ENCODE measurements at regions not wholly inside any gene's neighbourhood (a gene's known extent, or its start where the extent isn't known, plus 50 kb on each side); places are given as distances from the start of the nearest gene placed in this dataset.
"Not testable (repeated sequence)": the region's sequence is repeated elsewhere in the genome, so short reads cannot be mapped to it uniquely, and the experiment has no call there.

- H3K27ac ChIP-seq (ENCODE audit: low read depth, low read length): no peak overlapping the region
- no peaks in the 10 kb centered on the region for H3K4me1 ChIP-seq (ENCODE audit: control insufficient read depth in 3 of 3, insufficient read depth in 3 of 3, low read length in 3 of 3)
- no peaks in the 10 kb centered on the region for H3K27me3 ChIP-seq (ENCODE audit: control insufficient read depth in 3 of 3, insufficient read depth in 3 of 3, low read length in 3 of 3)
- no peaks in the 10 kb centered on the region for H3K36me3 ChIP-seq (ENCODE audit: control insufficient read depth in 3 of 3, insufficient read depth in 3 of 3, low read length in 3 of 3)
- no peak overlapping the region for H3K9ac ChIP-seq (ENCODE audit: low read depth in 1 of 3, low read length in 3 of 3)
- no peak overlapping the region for H3K4me3 ChIP-seq (ENCODE audit: low read length in 3 of 3)
- no peaks in the 10 kb centered on the region for H3K9me3 ChIP-seq (ENCODE audit: control insufficient read depth in 3 of 3, low read length in 3 of 3)
Observed at GRCh38 chr2:78245394-78246135, 723.4 kb upstream of the LRRTM4 start.

DNA sequence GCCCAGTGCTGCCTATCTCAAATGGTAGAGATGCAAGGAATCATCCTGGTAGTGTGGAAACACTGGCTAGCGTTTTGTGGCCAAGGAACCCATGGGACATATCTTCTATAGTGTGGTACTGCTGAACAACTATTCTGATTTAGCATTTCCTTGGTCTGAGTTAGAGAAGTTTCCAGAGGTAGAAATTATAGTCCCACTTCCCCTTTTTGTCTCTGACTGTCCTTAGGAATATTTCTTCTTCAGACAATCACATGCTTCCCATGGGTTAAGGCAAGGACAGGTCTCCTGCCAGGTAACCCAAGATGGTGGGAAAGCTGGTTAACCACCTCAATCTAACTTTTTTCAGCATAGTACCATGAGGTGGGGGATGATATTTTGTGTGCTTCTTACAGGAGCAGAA, 729.5 kb upstream of the LRRTM4 start:
- no peaks in the 10 kb centered on the region for H3K4me1 ChIP-seq (ENCODE audit: control insufficient read depth in 3 of 3, insufficient read depth in 3 of 3, low read length in 3 of 3)
- H3K36me3 ChIP-seq (ENCODE audit: control insufficient read depth in 3 of 3, insufficient read depth in 3 of 3, low read length in 3 of 3): no peaks in the 10 kb centered on the region
- H3K4me3 ChIP-seq (ENCODE audit: low read length in 3 of 3): no peak overlapping the region
- no peak overlapping the region for H3K9ac ChIP-seq (ENCODE audit: low read depth in 1 of 3, low read length in 3 of 3)
- no peak overlapping the region for H3K27ac ChIP-seq (ENCODE audit: low read depth, low read length)
- no peaks in the 10 kb centered on the region for H3K27me3 ChIP-seq (ENCODE audit: control insufficient read depth in 3 of 3, insufficient read depth in 3 of 3, low read length in 3 of 3)
- no peaks in the 10 kb centered on the region for H3K9me3 ChIP-seq (ENCODE audit: control insufficient read depth in 3 of 3, low read length in 3 of 3)

GRCh38 chr2:78260861-78261260, 738.7 kb upstream of the LRRTM4 start:
- no peaks in the 10 kb centered on the region for H3K36me3 ChIP-seq (ENCODE audit: control insufficient read depth in 3 of 3, insufficient read depth in 3 of 3, low read length in 3 of 3)
- no peaks in the 10 kb centered on the region for H3K9me3 ChIP-seq (ENCODE audit: control insufficient read depth in 3 of 3, low read length in 3 of 3)
- no peak overlapping the region for H3K27ac ChIP-seq (ENCODE audit: low read depth, low read length)
- H3K9ac ChIP-seq (ENCODE audit: low read depth in 1 of 3, low read length in 3 of 3): no peak overlapping the region
- H3K27me3 ChIP-seq (ENCODE audit: control insufficient read depth in 3 of 3, insufficient read depth in 3 of 3, low read length in 3 of 3): no peaks in the 10 kb centered on the region
- no peaks in the 10 kb centered on the region for H3K4me1 ChIP-seq (ENCODE audit: control insufficient read depth in 3 of 3, insufficient read depth in 3 of 3, low read length in 3 of 3)
- no peak overlapping the region for H3K4me3 ChIP-seq (ENCODE audit: low read length in 3 of 3)

DNA sequence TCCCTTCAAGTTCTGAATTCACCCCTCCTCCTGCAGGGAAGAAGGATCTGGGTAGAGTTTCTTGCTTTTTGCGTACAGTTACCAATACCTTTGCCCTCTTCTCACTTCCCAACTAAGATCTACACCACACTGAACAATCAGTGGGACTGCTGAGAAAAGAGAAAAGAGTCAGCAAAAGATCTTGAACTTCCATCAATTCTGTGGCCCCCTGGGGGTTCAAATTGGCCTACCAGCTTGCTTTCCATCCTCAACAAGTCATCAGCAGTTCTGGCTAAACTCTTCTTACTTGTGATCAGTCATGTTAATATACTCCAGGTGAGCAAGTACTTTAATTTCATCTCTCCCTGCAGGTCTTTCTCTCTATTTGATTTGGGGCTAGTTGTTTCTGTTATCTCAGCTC, 739.3 kb upstream of the LRRTM4 start:
- Histone ChIP-seq H3K4me3 (ENCODE audit: low read length in 3 of 3) (no peak overlapping the region), H3K36me3 (ENCODE audit: control insufficient read depth in 3 of 3, insufficient read depth in 3 of 3, low read length in 3 of 3) (no peaks in the 10 kb centered on the region), H3K9me3 (ENCODE audit: control insufficient read depth in 3 of 3, low read length in 3 of 3) (no peaks in the 10 kb centered on the region), H3K9ac (ENCODE audit: low read depth in 1 of 3, low read length in 3 of 3) (no peak overlapping the region), H3K27me3 (ENCODE audit: control insufficient read depth in 3 of 3, insufficient read depth in 3 of 3, low read length in 3 of 3) (no peaks in the 10 kb centered on the region), H3K4me1 (ENCODE audit: control insufficient read depth in 3 of 3, insufficient read depth in 3 of 3, low read length in 3 of 3) (no peaks in the 10 kb centered on the region), H3K27ac (ENCODE audit: low read depth, low read length) (no peak overlapping the region)

GRCh38 chr2:78262089-78262488, 739.9 kb upstream of the LRRTM4 start:
- H3K4me3 ChIP-seq (ENCODE audit: low read length in 3 of 3); H3K27ac ChIP-seq (ENCODE audit: low read depth, low read length); H3K4me1 ChIP-seq (ENCODE audit: control insufficient read depth in 3 of 3, insufficient read depth in 3 of 3, low read length in 3 of 3); H3K36me3 ChIP-seq (ENCODE audit: control insufficient read depth in 3 of 3, insufficient read depth in 3 of 3, low read length in 3 of 3); H3K27me3 ChIP-seq (ENCODE audit: control insufficient read depth in 3 of 3, insufficient read depth in 3 of 3, low read length in 3 of 3); H3K9ac ChIP-seq (ENCODE audit: low read depth in 1 of 3, low read length in 3 of 3); H3K9me3 ChIP-seq (ENCODE audit: control insufficient read depth in 3 of 3, low read length in 3 of 3): not testable (repeated sequence)

- Histone ChIP-seq H3K4me1 (ENCODE audit: control insufficient read depth in 3 of 3, insufficient read depth in 3 of 3, low read length in 3 of 3) (no peaks in the 10 kb centered on the region), H3K9me3 (ENCODE audit: control insufficient read depth in 3 of 3, low read length in 3 of 3) (no peaks in the 10 kb centered on the region), H3K36me3 (ENCODE audit: control insufficient read depth in 3 of 3, insufficient read depth in 3 of 3, low read length in 3 of 3) (no peaks in the 10 kb centered on the region), H3K9ac (ENCODE audit: low read depth in 1 of 3, low read length in 3 of 3) (no peak overlapping the region), H3K27ac (ENCODE audit: low read depth, low read length) (no peak overlapping the region), H3K4me3 (ENCODE audit: low read length in 3 of 3) (no peak overlapping the region), H3K27me3 (ENCODE audit: control insufficient read depth in 3 of 3, insufficient read depth in 3 of 3, low read length in 3 of 3) (no peaks in the 10 kb centered on the region)
Observed at GRCh38 chr2:78262713-78263375, 740.7 kb upstream of the LRRTM4 start.

DNA sequence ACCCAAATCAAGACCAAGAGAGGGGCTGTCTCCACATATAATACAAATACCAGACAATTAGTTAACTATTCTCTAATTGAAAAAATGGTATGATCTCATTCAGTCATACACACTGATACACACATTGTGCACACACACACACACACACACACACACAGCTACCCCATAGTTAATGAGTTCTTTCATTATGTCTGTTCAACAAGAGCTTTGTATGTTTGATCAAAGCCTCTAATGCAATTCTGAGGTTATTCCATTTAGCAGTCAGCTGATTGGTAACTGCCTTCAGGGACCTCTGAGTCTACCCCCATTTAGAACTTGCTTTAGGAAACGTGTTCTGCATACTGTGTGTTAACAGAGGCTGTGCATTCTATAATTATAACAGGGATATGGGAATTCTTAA, 741.4 kb upstream of the LRRTM4 start:
- Histone ChIP-seq H3K27me3 (ENCODE audit: control insufficient read depth in 3 of 3, insufficient read depth in 3 of 3, low read length in 3 of 3) (no peaks in the 10 kb centered on the region), H3K36me3 (ENCODE audit: control insufficient read depth in 3 of 3, insufficient read depth in 3 of 3, low read length in 3 of 3) (no peaks in the 10 kb centered on the region), H3K9ac (ENCODE audit: low read depth in 1 of 3, low read length in 3 of 3) (no peak overlapping the region), H3K9me3 (ENCODE audit: control insufficient read depth in 3 of 3, low read length in 3 of 3) (no peaks in the 10 kb centered on the region), H3K4me1 (ENCODE audit: control insufficient read depth in 3 of 3, insufficient read depth in 3 of 3, low read length in 3 of 3) (no peaks in the 10 kb centered on the region), H3K27ac (ENCODE audit: low read depth, low read length) (no peak overlapping the region), H3K4me3 (ENCODE audit: low read length in 3 of 3) (no peak overlapping the region)

DNA sequence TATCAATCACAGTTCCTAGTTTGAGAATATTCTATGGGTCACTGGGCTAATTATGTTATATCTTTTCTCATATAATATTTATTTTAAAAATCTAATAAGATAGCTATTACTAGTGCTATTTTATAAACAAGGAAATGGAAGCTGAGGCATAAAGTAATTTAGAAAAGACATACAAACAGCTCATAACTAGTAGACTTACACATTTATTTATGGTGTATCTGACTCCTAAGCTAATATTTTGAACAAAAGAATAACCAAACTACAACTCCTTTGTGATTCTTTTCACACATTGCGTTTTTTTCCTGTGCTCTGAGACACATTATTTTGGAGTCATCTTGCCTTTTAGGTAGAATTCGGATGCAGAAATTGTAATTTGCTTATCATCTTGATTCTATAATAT, 742.0 kb upstream of the LRRTM4 start:
- no peak overlapping the region for H3K9ac ChIP-seq (ENCODE audit: low read depth in 1 of 3, low read length in 3 of 3)
- no peaks in the 10 kb centered on the region for H3K9me3 ChIP-seq (ENCODE audit: control insufficient read depth in 3 of 3, low read length in 3 of 3)
- no peaks in the 10 kb centered on the region for H3K4me1 ChIP-seq (ENCODE audit: control insufficient read depth in 3 of 3, insufficient read depth in 3 of 3, low read length in 3 of 3)
- no peak overlapping the region for H3K4me3 ChIP-seq (ENCODE audit: low read length in 3 of 3)
- no peaks in the 10 kb centered on the region for H3K36me3 ChIP-seq (ENCODE audit: control insufficient read depth in 3 of 3, insufficient read depth in 3 of 3, low read length in 3 of 3)
- H3K27me3 ChIP-seq (ENCODE audit: control insufficient read depth in 3 of 3, insufficient read depth in 3 of 3, low read length in 3 of 3): no peaks in the 10 kb centered on the region
- H3K27ac ChIP-seq (ENCODE audit: low read depth, low read length): no peak overlapping the region

- H3K27me3 ChIP-seq (ENCODE audit: control insufficient read depth in 3 of 3, insufficient read depth in 3 of 3, low read length in 3 of 3): no peaks in the 10 kb centered on the region
- no peaks in the 10 kb centered on the region for H3K9me3 ChIP-seq (ENCODE audit: control insufficient read depth in 3 of 3, low read length in 3 of 3)
- no peaks in the 10 kb centered on the region for H3K4me1 ChIP-seq (ENCODE audit: control insufficient read depth in 3 of 3, insufficient read depth in 3 of 3, low read length in 3 of 3)
- H3K27ac ChIP-seq (ENCODE audit: low read depth, low read length): no peak overlapping the region
- H3K36me3 ChIP-seq (ENCODE audit: control insufficient read depth in 3 of 3, insufficient read depth in 3 of 3, low read length in 3 of 3): no peaks in the 10 kb centered on the region
- no peak overlapping the region for H3K9ac ChIP-seq (ENCODE audit: low read depth in 1 of 3, low read length in 3 of 3)
- no peak overlapping the region for H3K4me3 ChIP-seq (ENCODE audit: low read length in 3 of 3)
Observed at GRCh38 chr2:78281164-78281563, 744.3 kb upstream of the REG3G start.

GRCh38 chr2:78290581-78291214, 734.8 kb upstream of the REG3G start:
- Histone ChIP-seq H3K9me3 (ENCODE audit: control insufficient read depth in 3 of 3, low read length in 3 of 3) (no peaks in the 10 kb centered on the region), H3K27ac (ENCODE audit: low read depth, low read length) (no peak overlapping the region), H3K4me3 (ENCODE audit: low read length in 3 of 3) (no peak overlapping the region), H3K36me3 (ENCODE audit: control insufficient read depth in 3 of 3, insufficient read depth in 3 of 3, low read length in 3 of 3) (no peaks in the 10 kb centered on the region), H3K9ac (ENCODE audit: low read depth in 1 of 3, low read length in 3 of 3) (no peak overlapping the region), H3K4me1 (ENCODE audit: control insufficient read depth in 3 of 3, insufficient read depth in 3 of 3, low read length in 3 of 3) (no peaks in the 10 kb centered on the region), H3K27me3 (ENCODE audit: control insufficient read depth in 3 of 3, insufficient read depth in 3 of 3, low read length in 3 of 3) (no peaks in the 10 kb centered on the region)
